ENCODE measurements at regions not wholly inside any gene's neighbourhood (a gene's known extent, or its start where the extent isn't known, plus 50 kb on each side); places are given as distances from the start of the nearest gene placed in this dataset.
"Not testable (repeated sequence)": the region's sequence is repeated elsewhere in the genome, so short reads cannot be mapped to it uniquely, and the experiment has no call there.

- no peaks in the 10 kb centered on the region for H3K36me3 ChIP-seq
- peak overlapping the region; percentile 72 for H3K27ac ChIP-seq
- no peaks in the 10 kb centered on the region for H3K9me3 ChIP-seq
- peaks cover 31 to 37% of the 10 kb centered on the region in 2 experiments for H3K4me1 ChIP-seq (ENCODE audit: control insufficient read depth in 1 of 2, insufficient read depth in 1 of 2, low read depth in 1 of 2, low read length in 1 of 2)
- no peak overlapping the region for H3K4me3 ChIP-seq (ENCODE audit: low read depth in 1 of 2, low read length in 1 of 2)
- peaks cover 7% of the 10 kb centered on the region for H3K27me3 ChIP-seq
- TF ChIP-seq CTCF (IDR thresholded peaks at IDR 0.05): no peak
These were observed 118.7 kb downstream of the ZNF365 start for GRCh38 chr10:62492870-62493180.

- H3K9me3 ChIP-seq: no peaks in the 10 kb centered on the region
- no peaks in the 10 kb centered on the region for H3K36me3 ChIP-seq
- TF ChIP-seq CTCF (IDR thresholded peaks at IDR 0.05): no peak
- no peak overlapping the region for H3K27ac ChIP-seq
- H3K4me3 ChIP-seq (ENCODE audit: low read depth in 1 of 2, low read length in 1 of 2): no peak overlapping the region
- H3K4me1 ChIP-seq (ENCODE audit: control insufficient read depth in 1 of 2, insufficient read depth in 1 of 2, low read depth in 1 of 2, low read length in 1 of 2): peaks cover 43 to 51% of the 10 kb centered on the region in 2 experiments
- peaks cover 7% of the 10 kb centered on the region for H3K27me3 ChIP-seq
These were observed 122.8 kb downstream of the ZNF365 start for GRCh38 chr10:62496925-62497324.

DNA sequence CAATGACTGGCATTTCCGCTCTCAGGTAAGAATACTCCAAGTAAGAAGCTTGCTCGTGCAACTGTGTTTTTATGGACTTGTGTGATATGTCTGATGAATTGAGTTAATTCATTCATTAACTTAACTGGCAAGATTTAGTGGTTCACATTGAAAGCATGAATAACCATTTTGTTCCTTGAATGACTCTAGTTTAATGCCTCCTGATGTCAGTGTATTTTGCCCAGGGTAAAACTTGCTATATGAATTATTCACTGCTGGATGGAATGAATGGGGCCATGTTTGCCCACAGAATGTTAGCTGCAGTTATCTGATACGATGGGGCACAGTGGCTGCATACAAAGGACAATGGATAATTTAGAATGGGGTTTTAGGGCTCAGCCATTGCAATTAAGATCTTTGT, 124.1 kb downstream of the ZNF365 start:
- H3K27ac ChIP-seq: no peak overlapping the region
- no peak overlapping the region for H3K4me3 ChIP-seq (ENCODE audit: low read depth in 1 of 2, low read length in 1 of 2)
- peaks cover 7% of the 10 kb centered on the region for H3K27me3 ChIP-seq
- peaks cover 33 to 44% of the 10 kb centered on the region in 2 experiments for H3K4me1 ChIP-seq (ENCODE audit: control insufficient read depth in 1 of 2, insufficient read depth in 1 of 2, low read depth in 1 of 2, low read length in 1 of 2)
- no peak for TF ChIP-seq CTCF (IDR thresholded peaks at IDR 0.05)
- no peaks in the 10 kb centered on the region for H3K9me3 ChIP-seq
- H3K36me3 ChIP-seq: no peaks in the 10 kb centered on the region

- Histone ChIP-seq H3K4me1 (ENCODE audit: control insufficient read depth in 1 of 2, insufficient read depth in 1 of 2, low read depth in 1 of 2, low read length in 1 of 2) (peaks cover 23 to 31% of the 10 kb centered on the region in 2 experiments), H3K27ac (peak overlapping the region; percentile 59)
- not testable (repeated sequence) for H3K4me3 ChIP-seq (ENCODE audit: low read depth in 1 of 2, low read length in 1 of 2); H3K36me3 ChIP-seq; H3K27me3 ChIP-seq; H3K9me3 ChIP-seq
These were observed 125.9 kb downstream of the ZNF365 start for GRCh38 chr10:62500116-62500515.

DNA sequence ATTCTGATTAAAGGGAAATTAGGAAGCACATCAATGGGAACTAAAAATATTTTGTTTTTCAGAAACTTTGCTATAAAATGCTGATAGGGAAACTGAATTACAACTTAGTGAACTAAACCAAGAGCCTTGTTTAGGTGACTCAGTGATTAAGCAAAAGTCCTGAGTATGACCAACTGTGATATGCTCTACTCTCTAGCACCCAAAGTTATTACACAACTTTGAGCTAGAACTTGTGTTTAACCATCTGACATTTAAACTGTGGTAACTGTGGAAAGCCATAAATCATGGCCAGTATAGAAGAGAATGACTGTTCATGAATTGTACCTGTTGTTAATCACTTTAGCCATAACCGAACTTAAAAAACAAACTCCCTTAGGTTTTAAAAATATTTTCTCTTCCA, 127.4 kb downstream of the ZNF365 start:
- no peaks in the 10 kb centered on the region for H3K36me3 ChIP-seq
- peaks cover 23 to 37% of the 10 kb centered on the region in 2 experiments for H3K4me1 ChIP-seq (ENCODE audit: control insufficient read depth in 1 of 2, insufficient read depth in 1 of 2, low read depth in 1 of 2, low read length in 1 of 2)
- no peaks in the 10 kb centered on the region for H3K9me3 ChIP-seq
- H3K27me3 ChIP-seq: peaks cover 7% of the 10 kb centered on the region
- H3K4me3 ChIP-seq (ENCODE audit: low read depth in 1 of 2, low read length in 1 of 2): no peak overlapping the region
- TF ChIP-seq CTCF (IDR thresholded peaks at IDR 0.05): no peak
- no peak overlapping the region for H3K27ac ChIP-seq

GRCh38 chr10:62502995-62503613, 128.9 kb downstream of the ZNF365 start:
- no peaks in the 10 kb centered on the region for H3K36me3 ChIP-seq
- H3K9me3 ChIP-seq: no peaks in the 10 kb centered on the region
- H3K4me1 ChIP-seq (ENCODE audit: control insufficient read depth in 1 of 2, insufficient read depth in 1 of 2, low read depth in 1 of 2, low read length in 1 of 2): peaks cover 23 to 37% of the 10 kb centered on the region in 2 experiments
- H3K4me3 ChIP-seq (ENCODE audit: low read depth in 1 of 2, low read length in 1 of 2): no peak overlapping the region
- no peak for TF ChIP-seq CTCF (IDR thresholded peaks at IDR 0.05)
- H3K27ac ChIP-seq: no peak overlapping the region
- no peaks in the 10 kb centered on the region for H3K27me3 ChIP-seq

All from neutrophil (primary cell).